Neural progenitor cell (in vitro differentiated cells): ENCODE measurements at regions not wholly inside any gene's neighbourhood (a gene's known extent, or its start where the extent isn't known, plus 50 kb on each side); places are given as distances from the start of the nearest gene placed in this dataset.

Experiments
- EZH2 ChIP-seq: fragments of 200-600 bp; sonication (generic); IDR thresholded peaks from 2 replicates; pipeline ENCODE4 v1.6.1; 2017; ENCODE audit warnings: antibody characterized with exemption, mild to moderate bottlenecking, moderate library complexity
- TF ChIP-seq, protein P1 (sequence below): fragments of 200-600 bp; sonication (generic); IDR thresholded peaks from 2 replicates; pipeline ENCODE4 v1.5.1; 2017; ENCODE audit warnings: antibody characterized with exemption, mild to moderate bottlenecking

DNA sequence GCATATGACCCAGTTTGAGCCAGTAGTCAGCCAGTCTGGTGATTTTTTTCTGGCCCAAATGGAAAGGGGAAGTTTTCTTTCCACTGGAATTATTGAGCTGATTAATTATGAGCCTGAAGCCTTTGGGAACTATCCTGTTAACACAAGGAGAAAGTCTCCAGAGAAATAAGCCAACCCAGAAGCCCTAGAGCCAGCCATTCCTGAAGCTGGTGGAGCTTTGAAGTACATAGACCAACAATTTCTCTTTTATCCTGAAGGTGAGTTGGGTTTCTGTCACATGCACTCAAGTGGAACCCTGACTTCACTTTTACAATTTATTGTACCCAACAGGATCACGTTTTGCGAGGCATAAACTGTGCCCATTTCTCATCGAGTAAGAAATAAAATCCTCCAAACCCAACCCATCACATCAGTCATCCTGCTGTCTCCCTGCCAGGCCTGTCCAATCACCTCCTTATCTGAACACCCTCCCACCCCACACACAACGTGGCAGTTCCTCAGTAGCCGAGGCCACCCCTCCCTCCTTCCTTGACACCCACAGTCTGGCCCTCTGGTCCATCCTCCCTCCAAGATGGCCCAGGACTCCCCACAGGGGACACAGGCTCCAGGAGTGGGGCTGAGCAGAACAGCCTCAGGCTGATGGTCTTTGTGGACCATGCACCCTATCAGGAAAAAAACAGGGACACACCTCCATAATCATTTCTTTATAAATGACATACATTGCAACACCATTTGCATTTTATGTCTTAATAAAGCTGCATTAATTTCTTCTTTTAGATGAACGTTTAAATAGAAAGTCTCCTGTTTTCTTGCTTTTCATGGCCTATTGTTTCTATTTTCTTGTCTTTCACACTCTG, 55.7 kb upstream of the GATA2 start:
- TF ChIP-seq EZH2 = no peak
- TF ChIP-seq, protein P1, sequence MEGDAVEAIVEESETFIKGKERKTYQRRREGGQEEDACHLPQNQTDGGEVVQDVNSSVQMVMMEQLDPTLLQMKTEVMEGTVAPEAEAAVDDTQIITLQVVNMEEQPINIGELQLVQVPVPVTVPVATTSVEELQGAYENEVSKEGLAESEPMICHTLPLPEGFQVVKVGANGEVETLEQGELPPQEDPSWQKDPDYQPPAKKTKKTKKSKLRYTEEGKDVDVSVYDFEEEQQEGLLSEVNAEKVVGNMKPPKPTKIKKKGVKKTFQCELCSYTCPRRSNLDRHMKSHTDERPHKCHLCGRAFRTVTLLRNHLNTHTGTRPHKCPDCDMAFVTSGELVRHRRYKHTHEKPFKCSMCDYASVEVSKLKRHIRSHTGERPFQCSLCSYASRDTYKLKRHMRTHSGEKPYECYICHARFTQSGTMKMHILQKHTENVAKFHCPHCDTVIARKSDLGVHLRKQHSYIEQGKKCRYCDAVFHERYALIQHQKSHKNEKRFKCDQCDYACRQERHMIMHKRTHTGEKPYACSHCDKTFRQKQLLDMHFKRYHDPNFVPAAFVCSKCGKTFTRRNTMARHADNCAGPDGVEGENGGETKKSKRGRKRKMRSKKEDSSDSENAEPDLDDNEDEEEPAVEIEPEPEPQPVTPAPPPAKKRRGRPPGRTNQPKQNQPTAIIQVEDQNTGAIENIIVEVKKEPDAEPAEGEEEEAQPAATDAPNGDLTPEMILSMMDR = no peak
